Neural progenitor cell (in vitro differentiated cells): ENCODE measurements at regions not wholly inside any gene's neighbourhood (a gene's known extent, or its start where the extent isn't known, plus 50 kb on each side); places are given as distances from the start of the nearest gene placed in this dataset.

Experiments used
- DNase-seq: peaks from one replicate; pipeline ENCODE4 v3.0.0-alpha.2; 2016; ENCODE audit warnings: low spot score
- H2AFZ ChIP-seq: fragments of 200-600 bp; sonication (generic); replicated peaks from 2 replicates; pipeline ENCODE4 v1.6.1; 2016; ENCODE audit warnings: antibody characterized with exemption
- H3F3A ChIP-seq: fragments of 200-600 bp; sonication (generic); 2 replicates; pipeline ENCODE4 v1.6.1; 2016; ENCODE audit warnings: antibody characterized with exemption, low read depth
- H3K27ac ChIP-seq: fragments of 200-600 bp; sonication (generic); 2 replicates; pipeline ENCODE4 v1.5.1; 2016; ENCODE audit warnings: mild to moderate bottlenecking
- H3K27me3 ChIP-seq: fragments of 200-600 bp; sonication (generic); 2 replicates; pipeline ENCODE4 v1.6.1; 2016; ENCODE audit warnings: mild to moderate bottlenecking, moderate library complexity
- H3K36me3 ChIP-seq: fragments of 200-600 bp; sonication (generic); 2 replicates; pipeline ENCODE4 v1.5.1; 2016
- H3K4me1 ChIP-seq: fragments of 200-600 bp; sonication (generic); 2 replicates; pipeline ENCODE4 v1.6.1; 2016; ENCODE audit warnings: mixed run types
- H3K4me2 ChIP-seq: fragments of 200-600 bp; sonication (generic); 2 replicates; pipeline ENCODE4 v1.6.1; 2016
- H3K4me3 ChIP-seq: fragments of 200-600 bp; sonication (generic); 2 replicates; pipeline ENCODE4 v1.5.1; 2016
- H3K79me2 ChIP-seq: fragments of 200-600 bp; sonication (generic); 2 replicates; pipeline ENCODE4 v1.6.1; 2016; ENCODE audit warnings: low read depth
- H3K9ac ChIP-seq: fragments of 200-600 bp; sonication (generic); 2 replicates; pipeline ENCODE4 v1.6.1; 2016
- H3K9me3 ChIP-seq: fragments of 200-600 bp; sonication (generic); 2 replicates; pipeline ENCODE4 v1.5.1; 2016; ENCODE audit warnings: low read depth
- H4K20me1 ChIP-seq: fragments of 200-600 bp; sonication (generic); 2 replicates; pipeline ENCODE4 v1.6.1; 2016; ENCODE audit warnings: low read depth
- H3K27ac Mint-ChIP-seq: 3 replicates; pipeline ENCODE4 v1.8.0; 2021; ENCODE audit warnings: mixed read lengths
- H3K27me3 Mint-ChIP-seq: 2 replicates; pipeline ENCODE4 v1.8.0; 2022; ENCODE audit warnings: low read depth, mild to moderate bottlenecking, inconsistent platforms, moderate library complexity, mixed read lengths; ENCODE audit not compliant: insufficient read depth
- H3K36me3 Mint-ChIP-seq: 3 replicates; pipeline ENCODE4 v1.8.0; 2021; ENCODE audit warnings: mixed read lengths
- H3K4me1 Mint-ChIP-seq: 3 replicates; pipeline ENCODE4 v1.8.0; 2021; ENCODE audit warnings: mixed read lengths
- H3K4me3 Mint-ChIP-seq: 3 replicates; pipeline ENCODE4 v1.8.0; 2021; ENCODE audit warnings: mild to moderate bottlenecking, moderate library complexity, mixed read lengths
- H3K9me3 Mint-ChIP-seq: 3 replicates; pipeline ENCODE4 v1.8.0; 2020; ENCODE audit warnings: mixed read lengths
- CTCF ChIP-seq: fragments of 200-600 bp; sonication (generic); IDR thresholded peaks from 2 replicates; pipeline ENCODE4 v1.5.1; 2017; ENCODE audit warnings: antibody characterized with exemption, mild to moderate bottlenecking
- EZH2 ChIP-seq: fragments of 200-600 bp; sonication (generic); IDR thresholded peaks from 2 replicates; pipeline ENCODE4 v1.6.1; 2017; ENCODE audit warnings: antibody characterized with exemption, mild to moderate bottlenecking, moderate library complexity
- EZH2phosphoT487 ChIP-seq: fragments of 200-600 bp; sonication (generic); IDR thresholded peaks from 2 replicates; pipeline ENCODE4 v1.6.1; 2017; ENCODE audit warnings: antibody characterized with exemption

GRCh38 chr7:159229683-159230475 lies 85.2 kb upstream of the VIPR2 start:
- H3K9me3 ChIP-seq = no peaks in the 10 kb centered on the region
- H3K36me3 Mint-ChIP-seq = no peaks in the 10 kb centered on the region
- no peak overlapping the region for H2AFZ ChIP-seq

GRCh38 chr7:159227433-159227832 lies 82.8 kb upstream of the VIPR2 start:
- TF ChIP-seq EZH2phosphoT487 (no peak), CTCF (no peak), EZH2 (no peak)
- DNase-seq = no peak
- Histone ChIP-seq H3K4me3 (no peak overlapping the region), H3K4me2 (no peak overlapping the region), H3K27me3 (no peaks in the 10 kb centered on the region), H3K79me2 (no peaks in the 10 kb centered on the region), H3K4me1 (peaks cover 9% of the 10 kb centered on the region), H2AFZ (no peak overlapping the region), H3K9ac (no peak overlapping the region), H3K36me3 (no peaks in the 10 kb centered on the region), H4K20me1 (no peaks in the 10 kb centered on the region), H3K9me3 (no peaks in the 10 kb centered on the region), H3F3A (no peaks in the 10 kb centered on the region), H3K27ac (no peak overlapping the region)
- H3K4me3 Mint-ChIP-seq = no peak overlapping the region
- H3K36me3 Mint-ChIP-seq = no peaks in the 10 kb centered on the region
- no peak overlapping the region for H3K27ac Mint-ChIP-seq
- H3K27me3 Mint-ChIP-seq = peaks cover 4% of the 10 kb centered on the region
- no peaks in the 10 kb centered on the region for H3K9me3 Mint-ChIP-seq
- peaks cover 13% of the 10 kb centered on the region for H3K4me1 Mint-ChIP-seq

More at GRCh38 chr7:159229683-159230475, 85.2 kb upstream of the VIPR2 start:
- H3K4me1 ChIP-seq = peaks cover 9% of the 10 kb centered on the region
- no peak overlapping the region for H3K4me3 Mint-ChIP-seq
- H3K27me3 ChIP-seq = no peaks in the 10 kb centered on the region
- no peak overlapping the region for H3K27ac Mint-ChIP-seq
- peaks cover 13% of the 10 kb centered on the region for H3K4me1 Mint-ChIP-seq
- H3K9me3 Mint-ChIP-seq = no peaks in the 10 kb centered on the region
- H3K36me3 ChIP-seq = no peaks in the 10 kb centered on the region
- no peak overlapping the region for H3K4me3 ChIP-seq
- H3K27me3 Mint-ChIP-seq = peaks cover 4% of the 10 kb centered on the region
- DNase-seq = no peak
- H4K20me1 ChIP-seq = no peaks in the 10 kb centered on the region
- H3F3A ChIP-seq = no peaks in the 10 kb centered on the region
- H3K27ac ChIP-seq = no peak overlapping the region
- no peak overlapping the region for H3K4me2 ChIP-seq
- no peaks in the 10 kb centered on the region for H3K79me2 ChIP-seq
- no peak overlapping the region for H3K9ac ChIP-seq
- TF ChIP-seq CTCF (no peak), EZH2 (no peak), EZH2phosphoT487 (no peak)

GRCh38 chr7:159226011-159226702 lies 81.5 kb upstream of the VIPR2 start:
- H3K27me3 Mint-ChIP-seq = peaks cover 4% of the 10 kb centered on the region
- H3K4me1 Mint-ChIP-seq = peaks cover 13% of the 10 kb centered on the region
- no peak overlapping the region for H3K4me3 Mint-ChIP-seq
- no peaks in the 10 kb centered on the region for H3F3A ChIP-seq
- no peaks in the 10 kb centered on the region for H3K79me2 ChIP-seq
- no peak overlapping the region for H3K9ac ChIP-seq
- H3K36me3 Mint-ChIP-seq = no peaks in the 10 kb centered on the region
- H3K9me3 Mint-ChIP-seq = no peaks in the 10 kb centered on the region
- H3K27ac ChIP-seq = no peak overlapping the region
- DNase-seq = no peak
- H3K4me3 ChIP-seq = no peak overlapping the region
- no peaks in the 10 kb centered on the region for H4K20me1 ChIP-seq
- H3K4me1 ChIP-seq = peaks cover 9% of the 10 kb centered on the region
- H2AFZ ChIP-seq = no peak overlapping the region
- H3K27ac Mint-ChIP-seq = no peak overlapping the region
- no peaks in the 10 kb centered on the region for H3K9me3 ChIP-seq
- TF ChIP-seq EZH2phosphoT487 = no peak
- TF ChIP-seq EZH2 = no peak
- TF ChIP-seq CTCF = no peak
- H3K4me2 ChIP-seq = no peak overlapping the region
- no peaks in the 10 kb centered on the region for H3K27me3 ChIP-seq
- H3K36me3 ChIP-seq = no peaks in the 10 kb centered on the region
